Transverse colon (tissue), 4 donors: ENCODE measurements at regions not wholly inside any gene's neighbourhood (a gene's known extent, or its start where the extent isn't known, plus 50 kb on each side); places are given as distances from the start of the nearest gene placed in this dataset.

Experiments used
- DNase-seq: peaks from one replicate; pipeline ENCODE4 v3.0.0-alpha.2; 2019
- H3K27ac ChIP-seq, 4 donors: fragments of 200-600 bp; sonication (generic); 2 replicates each; pipeline ENCODE4 v1.5.1; 2016 to 2018; ENCODE audit warnings: inconsistent platforms in 4 of 4
- H3K27me3 ChIP-seq: fragments of 200-600 bp; sonication (generic); 2 replicates; pipeline ENCODE4 v1.5.1; 2017; ENCODE audit warnings: inconsistent platforms
- H3K36me3 ChIP-seq, 4 donors: fragments of 200-600 bp; sonication (generic); 2 replicates each; pipeline ENCODE4 v1.5.1; 2017 to 2019; ENCODE audit warnings: inconsistent platforms in 4 of 4
- H3K4me1 ChIP-seq, 4 donors: fragments of 200-600 bp; sonication (generic); 2 replicates each; pipeline ENCODE4 v1.5.1; 2017 to 2020; ENCODE audit warnings: inconsistent platforms in 4 of 4
- H3K4me3 ChIP-seq, 4 donors: fragments of 200-600 bp; sonication (generic); 1 replicate in 1 of 4; 2 replicates in 3 of 4; pipeline versions ENCODE4 v1.5.1 to v1.6.1; 2017 to 2019; ENCODE audit warnings: inconsistent platforms in 4 of 4
- H3K9me3 ChIP-seq, 2 donors: fragments of 200-600 bp; sonication (generic); 2 replicates each; pipeline ENCODE4 v1.5.1; 2017 to 2019; ENCODE audit warnings: inconsistent platforms in 2 of 2
- EP300 ChIP-seq: sonication (generic); formaldehyde crosslinking; IDR thresholded peaks from one replicate; pipeline ENCODE4 v1.6.1; 2017; ENCODE audit warnings: antibody characterized with exemption, low read depth
- POLR2A ChIP-seq: fragments of 450-650 bp; IDR thresholded peaks from one replicate; pipeline ENCODE4 v1.6.1; 2016; ENCODE audit warnings: antibody characterized with exemption, mild to moderate bottlenecking, moderate library complexity
- POLR2AphosphoS5 ChIP-seq, 3 donors: sonication (generic); formaldehyde crosslinking; IDR thresholded peaks; one replicate each; pipeline ENCODE4 v1.6.1; 2016; ENCODE audit warnings: antibody characterized with exemption in 3 of 3
- WGBS, 2 donors: methylation state at CpG; one replicate each; pipeline ENCODE4 v1.1.5; 2018; ENCODE audit warnings: low coverage in 1 of 2; 5-methylcytosine and 5-hydroxymethylcytosine counted together
- in situ Hi-C, 4 donors: fragments of 200-750 bp; cut with MboI; loops; one replicate each; pipeline versions ENCODE4 v1.15.0 to v1.15.1; 2017; ENCODE audit warnings: low sequenced_read_pairs in 3 of 4, low pct_ligation_motif_present in 1 of 4, low pct_unique_long_range_greater_than_20kb in 1 of 4
- intact Hi-C: fragments of 100-400 bp; cut with DNase I; formaldehyde crosslinking; loops from one replicate; pipeline ENCODE4 v1.15.1; 2023; ENCODE audit warnings: low total_unique reads
- TF ChIP-seq, protein P1 (sequence below), 5 experiments: fragments of 200-600 bp in 3 of 5; fragments of 450-650 bp in 2 of 5; sonication (generic) in 3 of 5; IDR thresholded peaks; 1 replicate in 2 of 5; 2 replicates in 3 of 5; pipeline ENCODE4 v1.5.1; 2016 to 2017; ENCODE audit warnings: antibody characterized with exemption in 5 of 5, inconsistent platforms in 3 of 5, mild to moderate bottlenecking in 2 of 5, moderate library complexity in 1 of 5

- Histone ChIP-seq H3K4me3 (no peak overlapping the region), H3K27me3 (no peaks in the 10 kb centered on the region), H3K9me3 (peaks cover 10 to 12% of the 10 kb centered on the region in 2 donors), H3K4me1 (no peaks in the 10 kb centered on the region), H3K36me3 (no peaks in the 10 kb centered on the region), H3K27ac (no peak overlapping the region)
- WGBS, 2 donors, result 92 to 100% methylated on average over 2 to 3 of the region's 3 CpGs
- TF ChIP-seq POLR2A, result no peak
- no peak for TF ChIP-seq EP300
- no peak for TF ChIP-seq POLR2AphosphoS5 (IDR thresholded peaks at IDR 0.05)
- in situ Hi-C loops, result no loop called here
- intact Hi-C loops, result no loop called here
- DNase-seq, result no peak
Measured at GRCh38 chr10:107589081-107589480, 424.6 kb upstream of the SORCS1 start.

GRCh38 chr10:107585630-107586029, 421.1 kb upstream of the SORCS1 start:
- no peak for DNase-seq
- WGBS, 2 donors, result 94 to 100% methylated on average over 3 of the region's 3 CpGs
- no peak overlapping the region for H3K4me3 ChIP-seq

GRCh38 chr10:107583974-107584373, 419.5 kb upstream of the SORCS1 start:
- no peaks in the 10 kb centered on the region for H3K4me1 ChIP-seq
- no peak overlapping the region for H3K27ac ChIP-seq
- in situ Hi-C loops (no loop called here), intact Hi-C loops (loop anchor here (1.0 kb wide), 1 partner anchor 24 kb away; no protein-coding TSS in a partner anchor)
- H3K9me3 ChIP-seq, result peaks cover 10 to 12% of the 10 kb centered on the region in 2 donors
- TF ChIP-seq, protein P1, sequence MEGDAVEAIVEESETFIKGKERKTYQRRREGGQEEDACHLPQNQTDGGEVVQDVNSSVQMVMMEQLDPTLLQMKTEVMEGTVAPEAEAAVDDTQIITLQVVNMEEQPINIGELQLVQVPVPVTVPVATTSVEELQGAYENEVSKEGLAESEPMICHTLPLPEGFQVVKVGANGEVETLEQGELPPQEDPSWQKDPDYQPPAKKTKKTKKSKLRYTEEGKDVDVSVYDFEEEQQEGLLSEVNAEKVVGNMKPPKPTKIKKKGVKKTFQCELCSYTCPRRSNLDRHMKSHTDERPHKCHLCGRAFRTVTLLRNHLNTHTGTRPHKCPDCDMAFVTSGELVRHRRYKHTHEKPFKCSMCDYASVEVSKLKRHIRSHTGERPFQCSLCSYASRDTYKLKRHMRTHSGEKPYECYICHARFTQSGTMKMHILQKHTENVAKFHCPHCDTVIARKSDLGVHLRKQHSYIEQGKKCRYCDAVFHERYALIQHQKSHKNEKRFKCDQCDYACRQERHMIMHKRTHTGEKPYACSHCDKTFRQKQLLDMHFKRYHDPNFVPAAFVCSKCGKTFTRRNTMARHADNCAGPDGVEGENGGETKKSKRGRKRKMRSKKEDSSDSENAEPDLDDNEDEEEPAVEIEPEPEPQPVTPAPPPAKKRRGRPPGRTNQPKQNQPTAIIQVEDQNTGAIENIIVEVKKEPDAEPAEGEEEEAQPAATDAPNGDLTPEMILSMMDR (IDR thresholded peaks at IDR 0.05), result no peak
- TF ChIP-seq POLR2AphosphoS5 (IDR thresholded peaks at IDR 0.05), result no peak
- no peak for TF ChIP-seq EP300
- no peak for TF ChIP-seq POLR2A
- H3K36me3 ChIP-seq, result no peaks in the 10 kb centered on the region
- DNase-seq, result no peak
- no peak overlapping the region for H3K4me3 ChIP-seq
- H3K27me3 ChIP-seq, result no peaks in the 10 kb centered on the region

More at GRCh38 chr10:107585630-107586029, 421.1 kb upstream of the SORCS1 start:
- Histone ChIP-seq H3K27me3 (no peaks in the 10 kb centered on the region), H3K9me3 (peaks cover 10 to 12% of the 10 kb centered on the region in 2 donors), H3K4me1 (no peaks in the 10 kb centered on the region), H3K27ac (no peak overlapping the region), H3K36me3 (no peaks in the 10 kb centered on the region)
- TF ChIP-seq, protein P1 (IDR thresholded peaks at IDR 0.05), result no peak
- in situ Hi-C loops (no loop called here), intact Hi-C loops (no loop called here)

GRCh38 chr10:107579970-107580369, 415.5 kb upstream of the SORCS1 start:
- TF ChIP-seq POLR2A (no peak), POLR2AphosphoS5 (IDR thresholded peaks at IDR 0.05) (no peak), EP300 (no peak)
- TF ChIP-seq, protein P1 (IDR thresholded peaks at IDR 0.05), result no peak
- DNase-seq, result no peak
- in situ Hi-C loops (no loop called here), intact Hi-C loops (no loop called here)
- H3K4me1 ChIP-seq, result no peaks in the 10 kb centered on the region
- H3K27me3 ChIP-seq, result no peaks in the 10 kb centered on the region
- no peaks in the 10 kb centered on the region for H3K36me3 ChIP-seq
- no peaks in the 10 kb centered on the region for H3K9me3 ChIP-seq
- 67 to 76% methylated on average over 2 of the region's 2 CpGs for WGBS, 2 donors
- H3K4me3 ChIP-seq, result no peak overlapping the region
- H3K27ac ChIP-seq, result no peak overlapping the region

GRCh38 chr10:107577221-107577620, 412.7 kb upstream of the SORCS1 start:
- Histone ChIP-seq H3K27me3 (no peaks in the 10 kb centered on the region), H3K4me1 (no peaks in the 10 kb centered on the region), H3K27ac (no peak overlapping the region), H3K36me3 (no peaks in the 10 kb centered on the region), H3K4me3 (no peak overlapping the region), H3K9me3 (no peaks in the 10 kb centered on the region)
- in situ Hi-C loops, result no loop called here
- intact Hi-C loops, result no loop called here
- 33 to 65% methylated on average over 2 of the region's 2 CpGs for WGBS, 2 donors
- TF ChIP-seq EP300 (no peak), POLR2A (no peak), POLR2AphosphoS5 (IDR thresholded peaks at IDR 0.05) (no peak)
- TF ChIP-seq, protein P1 (IDR thresholded peaks at IDR 0.05), result no peak
- no peak for DNase-seq
